IMR-90 (cell line): ENCODE measurements at regions not wholly inside any gene's neighbourhood (a gene's known extent, or its start where the extent isn't known, plus 50 kb on each side); places are given as distances from the start of the nearest gene placed in this dataset.

ENCODE experiments used
- CHD1 ChIP-seq: IDR thresholded peaks from 2 replicates; pipeline ENCODE4 v1.6.1; 2012; ENCODE audit warnings: low read depth, low read length, improper control_type of control experiment
- POLR2A ChIP-seq: IDR thresholded peaks from 2 replicates; pipeline ENCODE4 v1.6.1; 2012; ENCODE audit warnings: mild to moderate bottlenecking, low read depth, low read length
- TF ChIP-seq, protein P1 (sequence below): conservative IDR thresholded peaks from 2 replicates; pipeline ENCODE4 v1.5.1; 2012; ENCODE audit warnings: mild to moderate bottlenecking, low read depth, low read length, improper control_type of control experiment
- TF ChIP-seq, protein P2 (sequence below): fragments of 150-350 bp; IDR thresholded peaks from 2 replicates; pipeline ENCODE4 v1.6.1; 2017; ENCODE audit warnings: mild to moderate bottlenecking, antibody characterized with exemption, low read length, low read depth

DNA sequence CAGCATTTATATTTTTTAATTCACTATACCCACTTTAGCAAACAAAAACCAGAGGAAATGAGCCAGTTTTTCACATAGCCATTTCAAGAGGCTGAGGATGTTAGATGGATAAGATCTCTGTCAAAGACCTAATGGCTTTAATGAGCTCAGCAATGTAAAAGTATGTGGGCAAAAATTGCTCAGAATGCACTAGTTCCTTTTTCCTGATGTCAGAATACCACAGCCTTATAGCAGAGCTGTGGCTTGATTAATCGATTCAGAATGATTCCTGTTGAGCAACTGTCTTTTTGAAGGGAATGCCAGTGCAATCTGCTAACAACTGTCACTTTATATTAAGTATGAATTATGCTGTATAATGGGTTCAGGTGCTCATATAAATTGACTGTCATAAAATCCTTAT is 100.6 kb upstream of the HIVEP1 start:
- TF ChIP-seq, protein P1, sequence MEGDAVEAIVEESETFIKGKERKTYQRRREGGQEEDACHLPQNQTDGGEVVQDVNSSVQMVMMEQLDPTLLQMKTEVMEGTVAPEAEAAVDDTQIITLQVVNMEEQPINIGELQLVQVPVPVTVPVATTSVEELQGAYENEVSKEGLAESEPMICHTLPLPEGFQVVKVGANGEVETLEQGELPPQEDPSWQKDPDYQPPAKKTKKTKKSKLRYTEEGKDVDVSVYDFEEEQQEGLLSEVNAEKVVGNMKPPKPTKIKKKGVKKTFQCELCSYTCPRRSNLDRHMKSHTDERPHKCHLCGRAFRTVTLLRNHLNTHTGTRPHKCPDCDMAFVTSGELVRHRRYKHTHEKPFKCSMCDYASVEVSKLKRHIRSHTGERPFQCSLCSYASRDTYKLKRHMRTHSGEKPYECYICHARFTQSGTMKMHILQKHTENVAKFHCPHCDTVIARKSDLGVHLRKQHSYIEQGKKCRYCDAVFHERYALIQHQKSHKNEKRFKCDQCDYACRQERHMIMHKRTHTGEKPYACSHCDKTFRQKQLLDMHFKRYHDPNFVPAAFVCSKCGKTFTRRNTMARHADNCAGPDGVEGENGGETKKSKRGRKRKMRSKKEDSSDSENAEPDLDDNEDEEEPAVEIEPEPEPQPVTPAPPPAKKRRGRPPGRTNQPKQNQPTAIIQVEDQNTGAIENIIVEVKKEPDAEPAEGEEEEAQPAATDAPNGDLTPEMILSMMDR = no peak
- no peak for TF ChIP-seq CHD1
- no peak for TF ChIP-seq POLR2A
- TF ChIP-seq, protein P2, sequence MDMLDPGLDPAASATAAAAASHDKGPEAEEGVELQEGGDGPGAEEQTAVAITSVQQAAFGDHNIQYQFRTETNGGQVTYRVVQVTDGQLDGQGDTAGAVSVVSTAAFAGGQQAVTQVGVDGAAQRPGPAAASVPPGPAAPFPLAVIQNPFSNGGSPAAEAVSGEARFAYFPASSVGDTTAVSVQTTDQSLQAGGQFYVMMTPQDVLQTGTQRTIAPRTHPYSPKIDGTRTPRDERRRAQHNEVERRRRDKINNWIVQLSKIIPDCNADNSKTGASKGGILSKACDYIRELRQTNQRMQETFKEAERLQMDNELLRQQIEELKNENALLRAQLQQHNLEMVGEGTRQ = no peak
